HepG2 (cell line): ENCODE measurements at regions not wholly inside any gene's neighbourhood (a gene's known extent, or its start where the extent isn't known, plus 50 kb on each side); places are given as distances from the start of the nearest gene placed in this dataset.

ENCODE experiments used
- ATF3 ChIP-seq: sonication (generic); formaldehyde crosslinking; IDR thresholded peaks from 2 replicates; pipeline ENCODE4 v1.4.0; 2020; ENCODE audit warnings: missing genetic modification reagents
- EZH2 ChIP-seq: conservative IDR thresholded peaks from 2 replicates; pipeline ENCODE4 v1.6.1; 2012; ENCODE audit warnings: mild to moderate bottlenecking, low read depth, low read length, moderate library complexity
- POLR2A ChIP-seq, 2 experiments: IDR thresholded peaks; 2 replicates each; pipeline ENCODE4 v1.6.1; 2011; ENCODE audit warnings: low read depth in 2 of 2, low read length in 2 of 2, mild to moderate bottlenecking in 1 of 2, moderate library complexity in 1 of 2; ENCODE audit not compliant: insufficient read depth in 1 of 2
- POLR2AphosphoS5 ChIP-seq: IDR thresholded peaks from 2 replicates; pipeline ENCODE4 v1.6.1; 2012; ENCODE audit warnings: low read depth, low read length
- RFXAP ChIP-seq: sonication (generic); formaldehyde crosslinking; IDR thresholded peaks from 2 replicates; pipeline ENCODE4 v1.4.0; 2020; ENCODE audit warnings: missing genetic modification reagents, borderline replicate concordance
- SRSF4 ChIP-seq: fragments of 200-400 bp; formaldehyde crosslinking; IDR thresholded peaks from one replicate; pipeline ENCODE4 v1.6.1; 2018; ENCODE audit warnings: mild to moderate bottlenecking, low read depth, low read length, moderate library complexity; ENCODE audit not compliant: poor library complexity, severe bottlenecking
- TAF1 ChIP-seq: sonication (generic); formaldehyde crosslinking; IDR thresholded peaks from 2 replicates; pipeline ENCODE4 v1.4.0; 2020; ENCODE audit warnings: missing genetic modification reagents
- ZNF263 ChIP-seq: sonication (generic); formaldehyde crosslinking; IDR thresholded peaks from 2 replicates; pipeline ENCODE4 v1.4.0; 2020; ENCODE audit warnings: missing genetic modification reagents
- TF ChIP-seq, protein P1 (sequence below): sonication (generic); formaldehyde crosslinking; IDR thresholded peaks from 2 replicates; pipeline ENCODE4 v1.5.1; 2020; ENCODE audit warnings: missing genetic modification reagents, mild to moderate bottlenecking, borderline replicate concordance
- TF ChIP-seq, protein P2 (sequence below): sonication (generic); formaldehyde crosslinking; IDR thresholded peaks from 2 replicates; pipeline ENCODE4 v1.4.0; 2020; ENCODE audit warnings: missing genetic modification reagents
- TF ChIP-seq, protein P3 (sequence below): sonication (generic); formaldehyde crosslinking; IDR thresholded peaks from 2 replicates; pipeline ENCODE4 v1.4.0; 2020; ENCODE audit warnings: missing genetic modification reagents

- TF ChIP-seq, protein P1, sequence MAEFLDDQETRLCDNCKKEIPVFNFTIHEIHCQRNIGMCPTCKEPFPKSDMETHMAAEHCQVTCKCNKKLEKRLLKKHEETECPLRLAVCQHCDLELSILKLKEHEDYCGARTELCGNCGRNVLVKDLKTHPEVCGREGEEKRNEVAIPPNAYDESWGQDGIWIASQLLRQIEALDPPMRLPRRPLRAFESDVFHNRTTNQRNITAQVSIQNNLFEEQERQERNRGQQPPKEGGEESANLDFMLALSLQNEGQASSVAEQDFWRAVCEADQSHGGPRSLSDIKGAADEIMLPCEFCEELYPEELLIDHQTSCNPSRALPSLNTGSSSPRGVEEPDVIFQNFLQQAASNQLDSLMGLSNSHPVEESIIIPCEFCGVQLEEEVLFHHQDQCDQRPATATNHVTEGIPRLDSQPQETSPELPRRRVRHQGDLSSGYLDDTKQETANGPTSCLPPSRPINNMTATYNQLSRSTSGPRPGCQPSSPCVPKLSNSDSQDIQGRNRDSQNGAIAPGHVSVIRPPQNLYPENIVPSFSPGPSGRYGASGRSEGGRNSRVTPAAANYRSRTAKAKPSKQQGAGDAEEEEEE: no peak
- TF ChIP-seq, protein P2, sequence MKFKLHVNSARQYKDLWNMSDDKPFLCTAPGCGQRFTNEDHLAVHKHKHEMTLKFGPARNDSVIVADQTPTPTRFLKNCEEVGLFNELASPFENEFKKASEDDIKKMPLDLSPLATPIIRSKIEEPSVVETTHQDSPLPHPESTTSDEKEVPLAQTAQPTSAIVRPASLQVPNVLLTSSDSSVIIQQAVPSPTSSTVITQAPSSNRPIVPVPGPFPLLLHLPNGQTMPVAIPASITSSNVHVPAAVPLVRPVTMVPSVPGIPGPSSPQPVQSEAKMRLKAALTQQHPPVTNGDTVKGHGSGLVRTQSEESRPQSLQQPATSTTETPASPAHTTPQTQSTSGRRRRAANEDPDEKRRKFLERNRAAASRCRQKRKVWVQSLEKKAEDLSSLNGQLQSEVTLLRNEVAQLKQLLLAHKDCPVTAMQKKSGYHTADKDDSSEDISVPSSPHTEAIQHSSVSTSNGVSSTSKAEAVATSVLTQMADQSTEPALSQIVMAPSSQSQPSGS: no peak
- no peak for TF ChIP-seq ZNF263
- TF ChIP-seq, protein P3, sequence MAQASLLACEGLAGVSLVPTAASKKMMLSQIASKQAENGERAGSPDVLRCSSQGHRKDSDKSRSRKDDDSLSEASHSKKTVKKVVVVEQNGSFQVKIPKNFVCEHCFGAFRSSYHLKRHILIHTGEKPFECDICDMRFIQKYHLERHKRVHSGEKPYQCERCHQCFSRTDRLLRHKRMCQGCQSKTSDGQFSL: no peak
- no peak for TF ChIP-seq SRSF4
- no peak for TF ChIP-seq POLR2A (IDR thresholded peaks at IDR 0.05; ENCODE audit: insufficient read depth in 1 of 2, low read depth in 2 of 2, low read length in 2 of 2)
- no peak for TF ChIP-seq POLR2AphosphoS5
- TF ChIP-seq ATF3 (CRISPR knock-in tag): no peak
- TF ChIP-seq TAF1 (CRISPR knock-in tag): no peak
- TF ChIP-seq RFXAP (CRISPR knock-in tag): no peak
- TF ChIP-seq EZH2: no peak
Measured at GRCh38 chr9:16333691-16334090, 536.8 kb downstream of the BNC2 start.
